DOHH2 (cell line): ENCODE measurements at regions not wholly inside any gene's neighbourhood (a gene's known extent, or its start where the extent isn't known, plus 50 kb on each side); places are given as distances from the start of the nearest gene placed in this dataset.

Experiments used
- EZH2phosphoT487 ChIP-seq: fragments of 200-600 bp; sonication (generic); IDR thresholded peaks from 2 replicates; pipeline ENCODE4 v1.6.1; 2017; ENCODE audit warnings: borderline replicate concordance, mild to moderate bottlenecking, antibody characterized with exemption, low read length, moderate library complexity, mixed read lengths
- TF ChIP-seq, protein P1 (sequence below): fragments of 200-600 bp; sonication (generic); IDR thresholded peaks from one replicate; pipeline ENCODE4 v1.5.1; 2014; ENCODE audit warnings: antibody characterized with exemption, mild to moderate bottlenecking, low read depth, low read length; ENCODE audit not compliant: poor library complexity, severe bottlenecking

DNA sequence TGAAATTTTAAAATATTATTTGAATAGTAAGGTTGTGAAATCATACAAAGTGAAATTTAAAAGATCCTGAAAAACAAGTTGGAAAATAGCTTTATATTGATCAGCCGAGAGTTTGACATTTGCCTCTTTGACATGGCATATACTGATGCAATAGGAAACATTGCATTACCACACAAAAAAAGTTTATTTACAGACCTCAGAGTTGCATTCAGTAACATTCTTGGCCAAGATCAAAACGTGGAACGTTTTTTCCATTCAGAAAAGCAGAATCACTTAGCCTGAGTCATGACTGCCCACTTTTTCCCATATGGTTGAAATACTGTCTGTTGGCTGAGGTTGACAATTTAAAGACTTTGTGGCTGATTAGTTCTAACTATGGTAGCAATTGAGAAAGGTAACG, 55.1 kb upstream of the BACH2 start:
- TF ChIP-seq, protein P1, sequence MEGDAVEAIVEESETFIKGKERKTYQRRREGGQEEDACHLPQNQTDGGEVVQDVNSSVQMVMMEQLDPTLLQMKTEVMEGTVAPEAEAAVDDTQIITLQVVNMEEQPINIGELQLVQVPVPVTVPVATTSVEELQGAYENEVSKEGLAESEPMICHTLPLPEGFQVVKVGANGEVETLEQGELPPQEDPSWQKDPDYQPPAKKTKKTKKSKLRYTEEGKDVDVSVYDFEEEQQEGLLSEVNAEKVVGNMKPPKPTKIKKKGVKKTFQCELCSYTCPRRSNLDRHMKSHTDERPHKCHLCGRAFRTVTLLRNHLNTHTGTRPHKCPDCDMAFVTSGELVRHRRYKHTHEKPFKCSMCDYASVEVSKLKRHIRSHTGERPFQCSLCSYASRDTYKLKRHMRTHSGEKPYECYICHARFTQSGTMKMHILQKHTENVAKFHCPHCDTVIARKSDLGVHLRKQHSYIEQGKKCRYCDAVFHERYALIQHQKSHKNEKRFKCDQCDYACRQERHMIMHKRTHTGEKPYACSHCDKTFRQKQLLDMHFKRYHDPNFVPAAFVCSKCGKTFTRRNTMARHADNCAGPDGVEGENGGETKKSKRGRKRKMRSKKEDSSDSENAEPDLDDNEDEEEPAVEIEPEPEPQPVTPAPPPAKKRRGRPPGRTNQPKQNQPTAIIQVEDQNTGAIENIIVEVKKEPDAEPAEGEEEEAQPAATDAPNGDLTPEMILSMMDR = no peak
- TF ChIP-seq EZH2phosphoT487 = no peak
